Calu3 (cell line): ENCODE measurements at regions not wholly inside any gene's neighbourhood (a gene's known extent, or its start where the extent isn't known, plus 50 kb on each side); places are given as distances from the start of the nearest gene placed in this dataset.

Source experiments
- BruUV-seq: library from RNA; stranded (reverse); fragments of 400-500 nt; replicated peaks from 2 replicates; lab custom pipeline; 2021; lab: Mats Ljungman, UMichigan
- CTCF ChIA-PET: fragments of 300-600 bp; sonication (Branson Sonifier 250); formaldehyde crosslinking; loops from one replicate; lab custom pipeline; 2022; ENCODE audit warnings: antibody characterized with exemption; lab: Charles Lee
- DNase-seq: peaks from one replicate; pipeline ENCODE4 v3.0.0; 2022
- H3K27ac Mint-ChIP-seq: one replicate; pipeline ENCODE4 v1.8.0; 2022; ENCODE audit warnings: mixed read lengths; ENCODE audit not compliant: unreplicated experiment
- H3K27me3 Mint-ChIP-seq: one replicate; pipeline ENCODE4 v1.8.0; 2022; ENCODE audit warnings: mixed read lengths; ENCODE audit not compliant: unreplicated experiment
- H3K36me3 Mint-ChIP-seq: one replicate; pipeline ENCODE4 v1.8.0; 2022; ENCODE audit warnings: mild to moderate bottlenecking, moderate library complexity, mixed read lengths; ENCODE audit not compliant: insufficient read depth, unreplicated experiment
- H3K4me1 Mint-ChIP-seq: one replicate; pipeline ENCODE4 v1.8.0; 2022; ENCODE audit warnings: mild to moderate bottlenecking, low read depth, mixed read lengths; ENCODE audit not compliant: unreplicated experiment
- H3K4me3 Mint-ChIP-seq: one replicate; pipeline ENCODE4 v1.8.0; 2022; ENCODE audit warnings: mild to moderate bottlenecking, low read depth, moderate library complexity, mixed read lengths; ENCODE audit not compliant: unreplicated experiment
- H3K9me3 Mint-ChIP-seq: one replicate; pipeline ENCODE4 v1.8.0; 2022; ENCODE audit warnings: low read depth, mixed read lengths; ENCODE audit not compliant: unreplicated experiment
- CTCF ChIP-seq: fragments of 200-600 bp; IDR thresholded peaks from one replicate; pipeline ENCODE4 v1.8.0; 2022; ENCODE audit warnings: antibody characterized with exemption; ENCODE audit not compliant: unreplicated experiment
- intact Hi-C: fragments of 100-400 bp; cut with micrococcal nuclease; formaldehyde crosslinking; loops from one replicate; pipeline ENCODE4 v1.10.0; 2022; ENCODE audit not compliant: unreplicated experiment

GRCh38 chr2:155178921-155179320 lies 480.4 kb downstream of the KCNJ3 start:
- no peak for DNase-seq
- H3K27ac Mint-ChIP-seq: no peak overlapping the region
- BruUV-seq: no TSS peak
- no peak overlapping the region for H3K4me3 Mint-ChIP-seq
- TF ChIP-seq CTCF: no peak
- no peaks in the 10 kb centered on the region for H3K36me3 Mint-ChIP-seq
- intact Hi-C loops: no loop called here
- CTCF ChIA-PET: no interaction called here
- H3K4me1 Mint-ChIP-seq: peaks cover 8% of the 10 kb centered on the region
- H3K9me3 Mint-ChIP-seq: no peaks in the 10 kb centered on the region
- H3K27me3 Mint-ChIP-seq: no peaks in the 10 kb centered on the region

- TF ChIP-seq CTCF: no peak
- H3K27me3 Mint-ChIP-seq: no peaks in the 10 kb centered on the region
- DNase-seq: no peak
- no peaks in the 10 kb centered on the region for H3K36me3 Mint-ChIP-seq
- intact Hi-C loops: no loop called here
- CTCF ChIA-PET: no interaction called here
- H3K27ac Mint-ChIP-seq: no peak overlapping the region
- no peaks in the 10 kb centered on the region for H3K4me1 Mint-ChIP-seq
- H3K4me3 Mint-ChIP-seq: no peak overlapping the region
- no TSS peak for BruUV-seq
- no peaks in the 10 kb centered on the region for H3K9me3 Mint-ChIP-seq
Observed at GRCh38 chr2:155176345-155176744, 477.9 kb downstream of the KCNJ3 start.

GRCh38 chr2:155169317-155169716 lies 470.8 kb downstream of the KCNJ3 start:
- Mint-ChIP-seq H3K36me3 (no peaks in the 10 kb centered on the region), H3K27ac (no peak overlapping the region), H3K4me3 (no peak overlapping the region), H3K27me3 (no peaks in the 10 kb centered on the region), H3K4me1 (no peaks in the 10 kb centered on the region), H3K9me3 (no peaks in the 10 kb centered on the region)
- CTCF ChIA-PET: no interaction called here
- TF ChIP-seq CTCF: no peak
- no TSS peak for BruUV-seq
- intact Hi-C loops: no loop called here
- DNase-seq: no peak

- no peaks in the 10 kb centered on the region for H3K27me3 Mint-ChIP-seq
- no TSS peak for BruUV-seq
- no peak for DNase-seq
- intact Hi-C loops: no loop called here
- H3K9me3 Mint-ChIP-seq: no peaks in the 10 kb centered on the region
- CTCF ChIA-PET: no interaction called here
- no peak overlapping the region for H3K4me3 Mint-ChIP-seq
- no peak overlapping the region for H3K27ac Mint-ChIP-seq
- TF ChIP-seq CTCF: no peak
- no peaks in the 10 kb centered on the region for H3K4me1 Mint-ChIP-seq
- no peaks in the 10 kb centered on the region for H3K36me3 Mint-ChIP-seq
Observed at GRCh38 chr2:155162494-155162893, 464.0 kb downstream of the KCNJ3 start.
